ENCODE measurements at regions not wholly inside any gene's neighbourhood (a gene's known extent, or its start where the extent isn't known, plus 50 kb on each side); places are given as distances from the start of the nearest gene placed in this dataset.

DNA sequence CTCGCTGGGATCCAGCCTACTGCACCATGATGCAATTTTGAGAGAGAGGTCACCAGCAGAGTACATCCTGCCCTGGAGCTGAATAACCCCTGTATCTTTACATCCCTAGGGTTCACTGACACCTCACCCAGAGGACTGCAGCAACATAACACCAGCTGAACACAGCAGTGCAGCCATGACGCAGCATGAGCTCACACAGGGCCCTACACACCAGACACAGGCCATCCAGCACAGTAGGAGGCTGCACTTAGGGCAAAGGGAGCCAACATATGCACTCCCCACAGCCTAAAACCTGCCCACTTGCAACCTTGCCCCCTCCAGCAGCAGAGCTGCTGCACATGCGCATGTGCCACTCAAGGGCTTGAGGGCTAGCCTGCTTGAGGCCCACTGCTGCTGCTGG lies 157.3 kb upstream of the SMARCA2 start:
- ChIA-PET POLR2A (no interaction called here), CTCF (no interaction called here)
- H3K27ac Mint-ChIP-seq = no peak overlapping the region
- peaks cover 21% of the 10 kb centered on the region for H3K4me1 Mint-ChIP-seq (ENCODE audit: low read depth)
- Histone ChIP-seq H3K27ac (ENCODE audit: low read depth in 1 of 2, low read length in 2 of 2) (no peak overlapping the region), H3K4me1 (ENCODE audit: insufficient read depth, low read length) (peaks cover 3% of the 10 kb centered on the region), H3K4me3 (ENCODE audit: low read length) (no peak overlapping the region), H3K36me3 (ENCODE audit: insufficient read depth, low read length) (no peaks in the 10 kb centered on the region), H3K9me3 (ENCODE audit: control insufficient read depth in 1 of 2, insufficient read depth in 1 of 2, low read length in 2 of 2) (peaks cover 0 to 4% of the 10 kb centered on the region in 2 experiments), H3K27me3 (ENCODE audit: control insufficient read depth in 1 of 2, insufficient read depth in 2 of 2, low read length in 2 of 2) (no peaks in the 10 kb centered on the region)
- no peak for TF ChIP-seq CTCF (IDR thresholded peaks at IDR 0.05)
- ATAC-seq (ENCODE audit: poor library complexity) = no peak
- peaks cover 18% of the 10 kb centered on the region for H3K27me3 Mint-ChIP-seq
- no peak for DNase-seq
- intact Hi-C loops (cut with DNase I, micrococcal nuclease) = no loop called here
- no peaks in the 10 kb centered on the region for H3K36me3 Mint-ChIP-seq (ENCODE audit: low read depth)
- peaks cover 4% of the 10 kb centered on the region for H3K9me3 Mint-ChIP-seq
- no peak overlapping the region for H3K4me3 Mint-ChIP-seq

GRCh38 chr9:1869843-1870242 lies 145.3 kb upstream of the SMARCA2 start:
- ChIA-PET POLR2A (no interaction called here), CTCF (no interaction called here)
- no peak overlapping the region for H3K4me3 ChIP-seq (ENCODE audit: low read length)
- Mint-ChIP-seq H3K4me3 (no peak overlapping the region), H3K36me3 (ENCODE audit: low read depth) (no peaks in the 10 kb centered on the region), H3K27ac (no peak overlapping the region), H3K4me1 (ENCODE audit: low read depth) (no peaks in the 10 kb centered on the region), H3K27me3 (no peaks in the 10 kb centered on the region), H3K9me3 (no peaks in the 10 kb centered on the region)
- H3K9me3 ChIP-seq (ENCODE audit: control insufficient read depth in 1 of 2, insufficient read depth in 1 of 2, low read length in 2 of 2) = no peaks in the 10 kb centered on the region
- peak; percentile 57 for ATAC-seq (ENCODE audit: poor library complexity)
- intact Hi-C loops (cut with DNase I, micrococcal nuclease) = loop anchor here in 1 of 2 experiments (10.0 kb wide), 1 partner anchor 145 kb away; no protein-coding TSS in a partner anchor
- H3K27ac ChIP-seq (ENCODE audit: low read depth in 1 of 2, low read length in 2 of 2) = no peak overlapping the region
- peak in 5 of 14 experiments; percentile 7 to 42 (median 29) for DNase-seq
- TF ChIP-seq CTCF (IDR thresholded peaks at IDR 0.05) = peak; percentile 46
- H3K4me1 ChIP-seq (ENCODE audit: insufficient read depth, low read length) = peaks cover 4% of the 10 kb centered on the region
- no peaks in the 10 kb centered on the region for H3K36me3 ChIP-seq (ENCODE audit: insufficient read depth, low read length)
- H3K27me3 ChIP-seq (ENCODE audit: control insufficient read depth in 1 of 2, insufficient read depth in 2 of 2, low read length in 2 of 2) = no peaks in the 10 kb centered on the region

DNA sequence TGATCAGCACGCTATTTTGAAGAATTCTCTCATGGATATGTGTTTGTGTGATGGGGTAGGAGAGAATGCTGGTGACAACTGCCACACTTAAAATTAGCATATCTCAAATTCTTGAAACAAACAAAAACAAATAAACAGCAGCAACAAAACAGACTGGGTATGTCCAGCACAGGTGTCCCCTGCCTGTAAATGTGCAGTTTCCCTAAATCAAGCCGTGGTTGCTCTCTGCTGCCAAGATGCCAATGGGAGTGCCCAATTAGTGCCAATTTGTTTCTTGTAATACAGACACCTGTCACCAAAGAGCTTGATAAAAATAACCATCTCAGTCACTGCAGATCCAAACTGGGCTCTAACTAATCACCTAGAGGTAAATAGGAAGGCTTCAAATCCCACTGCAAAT lies 144.2 kb upstream of the SMARCA2 start:
- CTCF ChIA-PET = no interaction called here

More for the DNA sequence above, 144.2 kb upstream of the SMARCA2 start:
- Histone ChIP-seq H3K27me3 (ENCODE audit: control insufficient read depth in 1 of 2, insufficient read depth in 2 of 2, low read length in 2 of 2) (no peaks in the 10 kb centered on the region), H3K4me1 (ENCODE audit: insufficient read depth, low read length) (peaks cover 7% of the 10 kb centered on the region), H3K4me3 (ENCODE audit: low read length) (no peak overlapping the region), H3K36me3 (ENCODE audit: insufficient read depth, low read length) (no peaks in the 10 kb centered on the region), H3K27ac (ENCODE audit: low read depth in 1 of 2, low read length in 2 of 2) (no peak overlapping the region), H3K9me3 (ENCODE audit: control insufficient read depth in 1 of 2, insufficient read depth in 1 of 2, low read length in 2 of 2) (no peaks in the 10 kb centered on the region)
- no peaks in the 10 kb centered on the region for H3K36me3 Mint-ChIP-seq (ENCODE audit: low read depth)
- TF ChIP-seq CTCF (IDR thresholded peaks at IDR 0.05) = no peak
- H3K4me3 Mint-ChIP-seq = no peak overlapping the region
- POLR2A ChIA-PET = no interaction called here
- intact Hi-C loops (cut with DNase I, micrococcal nuclease) = loop anchor here in 1 of 2 experiments (10.0 kb wide), 1 partner anchor 146 kb away; no protein-coding TSS in a partner anchor
- no peaks in the 10 kb centered on the region for H3K27me3 Mint-ChIP-seq
- peaks cover 10% of the 10 kb centered on the region for H3K4me1 Mint-ChIP-seq (ENCODE audit: low read depth)
- no peak for ATAC-seq (ENCODE audit: poor library complexity)
- no peaks in the 10 kb centered on the region for H3K9me3 Mint-ChIP-seq
- no peak for DNase-seq
- no peak overlapping the region for H3K27ac Mint-ChIP-seq
